GM21360 (cell line): ENCODE measurements at regions not wholly inside any gene's neighbourhood (a gene's known extent, or its start where the extent isn't known, plus 50 kb on each side); places are given as distances from the start of the nearest gene placed in this dataset.

ENCODE experiments used
- ATAC-seq: cut with Tn5 transposase; IDR thresholded peaks from one replicate; pipeline ENCODE4 v1.9.1; 2021; ENCODE audit warnings: mild to moderate bottlenecking, moderate library complexity; ENCODE audit not compliant: unreplicated experiment

DNA sequence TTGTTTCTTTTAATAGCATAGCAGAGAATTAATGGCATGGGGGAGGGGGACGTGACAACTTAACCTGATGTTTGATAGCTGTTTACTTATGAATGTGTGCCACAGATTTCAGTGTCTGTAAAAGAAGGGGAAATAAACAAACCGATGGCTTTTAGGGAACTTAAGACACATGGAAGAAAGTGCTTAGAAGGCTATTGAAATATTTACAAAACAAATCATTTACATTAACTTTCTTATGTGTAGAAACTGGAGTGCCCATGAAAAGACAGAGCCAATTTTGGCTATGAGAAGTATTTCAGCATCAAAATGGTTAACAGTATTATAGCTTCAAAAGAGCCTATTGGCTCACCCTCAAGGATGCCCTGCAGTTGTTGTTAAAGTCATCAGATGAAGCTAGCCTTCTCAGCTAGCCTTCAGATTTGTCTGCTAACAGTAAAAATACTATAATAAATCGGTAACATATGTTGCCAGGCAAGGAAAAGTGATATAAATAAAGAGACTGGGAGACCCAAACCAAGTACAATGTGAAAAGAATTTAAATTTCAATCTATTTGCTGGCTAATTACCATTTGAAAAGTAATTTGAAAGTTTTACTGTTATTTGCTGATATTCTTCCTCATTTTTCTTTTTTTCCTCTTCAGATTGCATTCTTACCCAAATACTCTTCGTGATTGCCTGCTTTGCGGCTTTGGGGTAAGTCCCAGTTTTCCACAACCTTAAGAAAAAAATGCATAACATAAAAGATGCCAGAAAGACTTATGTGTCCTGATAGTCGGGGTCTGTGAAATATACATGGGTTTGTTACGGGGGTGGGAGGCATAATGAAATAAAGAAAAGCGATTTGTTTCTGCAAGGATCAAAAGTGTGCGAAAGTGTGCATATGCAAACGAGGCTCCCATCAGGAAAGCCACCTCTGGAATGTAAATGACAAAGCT, 256.4 kb downstream of the MEIS1 start:
- no peak for ATAC-seq

DNA sequence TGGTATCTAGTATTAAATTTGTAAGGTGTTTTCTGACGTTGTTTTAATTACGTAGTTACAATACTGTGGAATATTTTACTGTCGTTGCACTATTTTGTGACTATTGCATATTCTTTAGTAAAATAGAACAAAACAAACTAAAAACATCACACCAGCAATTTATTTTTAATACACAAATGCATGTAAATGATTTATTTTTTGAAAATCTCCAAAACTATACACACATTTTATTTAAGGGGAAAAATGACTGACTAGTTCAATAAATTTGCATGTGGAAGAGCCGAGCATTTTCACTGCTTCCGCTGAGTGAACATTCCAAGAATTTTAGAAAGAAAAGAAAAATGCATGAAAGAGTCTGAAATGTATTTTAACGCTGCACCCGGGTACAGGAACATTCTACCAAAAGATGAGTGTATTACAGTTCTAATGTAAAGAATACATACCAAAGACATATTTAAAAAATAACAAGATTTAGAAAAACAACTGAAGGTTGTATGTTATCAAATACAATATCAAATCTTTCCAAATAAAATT, 257.7 kb downstream of the MEIS1 start:
- no peak for ATAC-seq

DNA sequence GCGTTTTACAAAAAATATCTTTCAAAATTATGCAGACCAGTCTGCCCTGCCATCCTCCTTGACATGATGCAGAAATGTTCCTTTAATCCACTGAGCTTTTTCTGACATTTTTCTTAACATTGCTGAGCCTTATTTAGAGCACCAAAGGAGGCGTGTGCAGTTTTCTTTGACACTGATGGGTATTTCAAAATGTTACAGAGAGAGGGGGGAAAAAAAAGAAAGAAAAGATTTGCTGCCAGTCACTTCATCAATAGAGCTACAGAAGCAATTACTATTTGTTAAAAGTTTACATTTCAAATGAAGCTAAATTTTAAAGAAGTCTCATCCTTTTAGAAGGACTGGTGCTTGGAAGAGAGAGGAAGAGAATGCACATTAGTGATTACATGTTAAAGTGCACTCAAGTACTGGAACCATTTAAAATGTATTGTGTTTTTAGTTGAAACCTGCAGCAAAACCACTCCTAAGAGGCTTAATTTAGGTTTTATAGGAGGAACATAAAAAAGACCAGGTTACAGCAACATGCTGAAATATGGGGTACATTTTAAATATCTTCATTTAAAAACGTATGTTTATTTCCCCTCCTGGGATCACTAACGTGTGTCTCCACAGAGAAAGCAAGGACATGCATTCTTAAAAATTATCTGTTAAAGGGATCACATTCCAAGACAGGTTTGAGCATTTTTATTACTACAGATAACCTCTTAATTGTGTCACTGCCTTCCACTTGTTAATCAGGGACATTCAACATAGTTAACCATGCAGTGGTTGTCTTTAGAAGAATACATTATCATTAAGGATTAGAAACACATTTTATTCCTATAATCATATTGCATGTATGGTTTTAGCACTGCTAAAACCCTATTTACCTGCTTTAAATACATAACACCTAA, 258.4 kb downstream of the MEIS1 start:
- ATAC-seq: no peak

DNA sequence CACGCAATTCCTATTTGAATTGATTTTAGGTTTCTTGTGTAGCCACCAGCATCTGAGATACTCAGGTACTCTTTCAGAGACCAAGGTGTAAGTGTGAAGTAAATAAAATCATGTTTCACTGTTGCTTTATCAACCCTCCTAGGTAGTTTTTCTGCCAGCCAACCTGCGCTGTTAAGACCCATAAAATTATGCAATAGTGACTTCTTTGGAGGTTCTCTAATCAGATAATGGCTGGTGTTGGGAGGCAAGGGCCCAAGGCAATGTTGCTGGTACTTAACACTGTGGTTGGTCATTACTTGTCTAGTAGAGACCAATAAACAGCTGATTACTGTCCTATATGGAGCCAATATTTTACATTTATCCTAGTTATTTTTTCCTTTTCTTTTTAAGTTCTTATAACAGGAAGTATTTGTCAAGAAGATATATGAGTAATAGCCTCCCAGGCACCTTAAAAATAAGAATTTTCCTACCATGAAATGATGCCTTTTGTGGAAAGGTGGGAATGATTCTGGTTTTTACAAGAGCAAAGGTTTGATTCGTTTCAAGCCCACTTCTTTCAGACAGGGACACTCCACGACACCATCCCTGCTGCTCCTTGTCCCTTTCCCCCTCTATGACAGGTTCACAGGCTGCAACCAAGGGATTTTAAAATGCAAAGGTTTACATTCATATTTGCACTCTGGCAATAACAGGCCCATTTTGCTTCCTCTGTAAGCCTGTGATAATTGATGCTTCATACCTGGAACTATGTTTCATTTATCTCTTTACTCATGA, 259.3 kb downstream of the MEIS1 start:
- ATAC-seq: no peak

DNA sequence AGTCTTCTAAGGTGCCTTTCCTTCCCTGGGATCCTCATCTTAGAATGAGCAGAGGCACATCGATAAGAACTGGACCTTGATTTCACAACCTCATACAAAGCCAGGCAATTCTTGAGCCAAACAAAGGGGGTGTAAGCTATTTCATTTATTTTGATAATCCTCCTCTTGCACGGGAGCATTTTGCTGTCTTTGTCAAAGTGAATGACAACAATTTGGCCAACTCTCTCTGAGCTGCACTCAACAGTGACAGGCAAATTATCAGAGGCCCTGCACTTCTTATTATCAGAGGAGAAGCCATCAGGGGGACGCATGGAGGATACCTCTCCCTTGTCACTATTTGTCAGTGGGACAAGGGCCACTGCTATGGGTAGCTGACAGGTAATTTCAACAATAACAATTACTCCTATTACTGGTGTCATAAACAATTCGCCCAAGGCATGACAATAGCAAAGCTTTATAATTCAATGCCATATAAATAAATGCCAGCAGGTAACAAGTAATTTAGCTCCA, 260.4 kb downstream of the MEIS1 start:
- no peak for ATAC-seq

DNA sequence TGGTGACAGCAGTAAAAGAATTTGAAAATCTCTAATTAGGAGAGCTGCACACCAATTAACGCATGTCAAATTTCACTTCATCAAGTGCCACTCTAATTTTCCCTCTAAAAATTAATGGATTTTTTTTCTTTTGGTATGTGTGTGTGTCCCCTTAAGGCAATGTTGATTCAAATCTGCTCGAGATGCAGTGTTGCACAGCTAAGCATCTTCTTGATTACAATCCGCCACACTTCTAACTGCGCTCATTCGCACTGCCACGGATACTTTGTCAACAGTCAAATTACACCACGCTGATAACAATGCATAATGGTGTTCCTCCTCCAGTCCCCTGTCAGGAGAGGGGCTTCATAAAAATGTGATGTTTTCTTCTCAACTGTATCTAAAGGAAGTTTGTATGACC, 261.4 kb downstream of the MEIS1 start:
- ATAC-seq: no peak

DNA sequence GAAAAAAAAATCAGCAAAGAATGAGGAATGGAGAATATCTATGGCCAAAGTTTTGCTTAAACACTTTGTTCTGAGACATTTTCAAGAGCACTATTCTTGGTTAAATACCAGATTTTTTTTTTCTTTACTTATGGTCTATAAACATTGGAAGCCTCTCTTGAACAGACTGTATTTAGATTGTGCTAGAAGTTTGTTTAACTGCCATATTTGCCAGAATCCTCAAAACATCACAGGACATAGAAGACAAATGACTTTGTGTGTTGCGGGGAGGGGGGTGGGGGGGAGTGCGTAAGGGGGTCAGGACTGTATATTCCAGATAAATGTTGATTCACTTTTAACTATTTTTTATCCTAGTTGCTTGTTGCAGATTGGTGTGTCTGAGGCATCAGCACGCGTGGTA, 262.0 kb downstream of the MEIS1 start:
- no peak for ATAC-seq

DNA sequence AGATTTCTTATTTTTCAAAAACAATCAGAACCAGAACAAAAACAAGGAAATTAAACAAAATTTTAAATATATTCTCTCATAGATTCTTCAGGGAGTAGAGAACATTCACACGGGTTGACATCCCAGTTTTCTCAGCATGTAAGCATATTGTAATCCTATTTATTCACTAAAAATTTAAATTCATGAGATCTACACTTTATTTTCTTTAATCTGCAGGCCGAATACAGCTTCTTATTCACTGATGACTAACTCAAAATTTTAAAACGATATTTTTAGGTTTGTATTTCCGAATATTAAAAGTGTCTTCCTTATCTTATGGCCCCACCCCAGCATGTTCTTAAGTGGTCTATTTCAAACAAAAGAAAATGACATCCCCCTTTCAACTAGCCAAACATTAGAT, 262.4 kb downstream of the MEIS1 start:
- ATAC-seq: no peak

DNA sequence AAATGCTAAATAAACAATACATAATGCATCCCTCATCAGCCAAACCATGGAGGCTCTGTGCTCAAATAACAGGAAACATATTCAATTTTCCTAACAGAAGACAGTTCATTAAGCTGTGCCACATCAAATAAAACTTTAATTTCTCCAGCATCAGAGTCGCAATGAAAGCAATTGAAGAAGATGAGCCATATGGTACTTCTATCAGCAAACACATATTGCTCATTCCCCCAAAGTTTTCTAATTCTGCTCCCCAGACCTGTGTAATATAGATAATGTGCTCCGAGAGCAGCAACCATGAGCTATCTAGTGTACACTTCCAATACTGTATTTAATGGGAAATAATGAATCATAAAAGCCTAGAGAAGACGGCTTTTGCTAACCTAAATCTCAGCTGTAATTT, 263.2 kb downstream of the MEIS1 start:
- ATAC-seq: no peak

DNA sequence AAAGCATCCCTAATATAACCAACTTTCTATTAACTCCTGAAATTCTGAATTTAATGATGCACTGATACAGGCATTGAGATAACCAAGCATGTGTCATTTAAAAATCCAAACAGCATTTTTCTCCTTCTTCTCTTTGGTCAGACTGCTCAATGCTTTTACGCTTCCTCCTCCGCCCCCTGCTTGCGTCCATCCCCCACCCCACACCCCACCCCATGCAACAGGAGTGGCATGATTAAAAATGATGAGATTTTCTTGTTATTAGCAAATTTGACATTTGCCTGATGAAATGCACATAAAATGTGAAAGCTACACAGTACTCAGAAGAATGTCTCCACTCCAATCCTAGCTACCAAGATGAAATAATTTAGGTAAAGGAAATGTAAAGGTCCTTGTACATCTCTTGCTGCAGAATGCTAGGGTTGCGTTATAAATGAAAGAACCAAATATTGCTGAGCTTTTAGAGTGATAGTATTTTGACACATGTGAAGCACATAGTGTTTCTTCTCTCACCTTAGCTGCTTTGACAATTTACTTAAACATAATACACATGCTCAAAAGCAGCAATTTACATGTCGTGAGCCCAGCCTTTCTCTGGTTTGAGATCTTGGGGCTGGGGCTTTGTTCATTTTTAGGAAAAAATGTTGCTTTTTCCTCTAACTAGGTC, 263.8 kb downstream of the MEIS1 start:
- no peak for ATAC-seq

DNA sequence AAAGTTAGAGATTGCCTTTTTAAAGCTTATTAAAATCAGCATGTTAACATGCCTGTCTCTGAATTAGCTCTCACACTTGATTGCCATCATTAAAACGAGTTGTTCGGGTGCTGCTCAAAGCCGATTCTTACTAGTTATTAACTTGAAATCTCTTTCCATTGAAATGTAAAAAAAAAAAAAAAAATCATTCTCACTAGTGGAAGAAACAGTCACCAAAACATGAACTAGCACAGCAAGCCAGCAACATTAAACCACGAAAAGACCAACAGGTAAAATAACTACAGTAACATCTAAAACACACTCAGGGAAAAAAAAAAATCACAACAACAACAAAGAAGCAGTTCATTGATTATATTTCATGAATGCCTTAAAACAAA, 264.5 kb downstream of the MEIS1 start:
- no peak for ATAC-seq

DNA sequence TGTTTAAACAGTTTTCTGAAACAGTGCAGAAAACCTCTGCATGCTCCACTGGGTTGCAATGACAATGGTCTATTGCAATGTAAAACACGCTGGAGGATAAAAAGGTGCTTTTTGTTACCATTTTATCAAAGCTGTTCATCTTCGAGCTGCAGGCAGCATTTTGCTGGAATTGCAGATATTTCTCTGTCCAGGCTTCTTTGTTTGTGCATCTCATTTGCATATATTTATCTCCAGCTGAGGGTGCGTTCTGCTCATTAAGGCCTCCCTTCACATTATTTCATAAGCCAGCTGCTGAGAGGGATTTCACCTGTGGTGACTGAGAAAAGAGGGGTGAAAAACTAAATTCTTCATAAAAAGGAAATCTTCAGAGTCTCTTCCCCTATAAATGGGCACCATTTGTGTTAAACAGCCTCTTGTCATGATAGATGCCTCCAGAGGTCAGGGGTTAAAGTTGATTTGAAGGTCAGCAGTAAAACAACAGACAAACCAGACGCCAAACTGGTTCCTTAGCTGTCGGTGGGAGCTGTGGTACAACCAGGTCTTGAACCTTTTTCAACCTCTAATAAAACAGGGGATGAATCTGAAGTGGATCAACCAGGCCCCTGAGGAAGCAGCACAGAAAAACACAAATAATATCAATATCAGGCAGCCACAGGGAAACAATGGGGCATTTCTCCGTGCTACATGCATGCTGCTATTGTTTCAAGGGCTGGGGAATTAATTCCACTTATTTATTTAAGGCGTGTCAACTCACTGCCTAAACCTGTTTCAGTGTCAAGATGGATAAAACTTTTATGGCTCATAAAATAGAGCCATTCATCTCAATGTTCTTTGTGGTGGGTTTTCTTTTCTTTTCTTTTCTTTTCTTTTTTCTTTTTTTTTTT, 265.1 kb downstream of the MEIS1 start:
- no peak for ATAC-seq

DNA sequence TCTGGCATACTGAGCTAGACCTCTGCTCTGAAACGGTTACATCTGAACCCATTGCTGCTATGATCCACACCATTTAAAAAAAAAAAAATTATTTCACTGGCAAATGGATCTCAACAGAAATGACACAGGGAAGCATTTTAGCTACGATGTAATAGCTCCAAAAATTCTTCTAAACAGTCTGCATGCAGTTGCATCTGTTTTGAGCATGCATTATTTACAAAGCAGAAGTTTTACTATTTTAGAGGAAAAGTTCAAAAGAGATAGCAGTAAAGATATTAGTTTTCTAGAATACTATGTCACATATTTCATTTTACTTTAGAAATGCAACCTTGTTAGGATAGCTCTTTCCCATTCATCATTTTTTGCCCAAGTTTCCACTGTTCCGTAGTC, 265.7 kb downstream of the MEIS1 start:
- no peak for ATAC-seq

DNA sequence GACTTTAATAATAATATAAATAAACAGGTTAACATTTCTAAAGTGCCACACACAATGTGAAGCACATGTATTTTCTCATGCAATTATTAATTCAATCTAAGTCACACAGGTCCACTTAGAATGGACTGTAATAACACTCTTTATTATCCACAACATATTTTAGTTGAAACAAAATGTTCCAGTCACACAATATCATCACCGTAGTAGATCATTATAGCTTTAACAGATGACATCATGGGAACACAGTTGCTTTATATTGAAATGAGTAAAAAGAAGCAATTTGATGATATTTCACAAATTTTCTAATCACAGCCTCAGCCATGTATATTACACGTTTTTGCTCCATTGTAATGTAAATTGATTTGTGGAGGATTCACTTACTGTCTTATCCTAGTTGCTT, 266.3 kb downstream of the MEIS1 start:
- no peak for ATAC-seq

DNA sequence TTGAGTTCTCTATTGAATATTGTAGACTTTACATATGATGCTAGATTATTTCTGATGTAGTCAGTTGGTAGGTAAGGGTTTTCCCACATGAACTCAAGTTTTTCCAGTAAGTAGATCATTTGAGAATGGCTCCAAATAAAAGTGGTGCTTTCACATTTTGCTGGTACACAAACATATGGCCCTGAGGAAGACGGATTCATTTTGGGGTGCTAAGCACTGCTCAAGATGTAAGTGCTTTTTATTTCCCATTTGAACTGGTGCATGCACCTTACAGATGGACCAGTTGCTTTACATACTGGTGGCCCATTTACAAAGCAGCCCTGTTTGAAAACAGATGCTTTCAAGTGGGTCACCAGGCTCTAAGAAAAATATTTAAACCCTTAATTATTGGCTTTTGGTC, 266.7 kb downstream of the MEIS1 start:
- ATAC-seq: no peak

DNA sequence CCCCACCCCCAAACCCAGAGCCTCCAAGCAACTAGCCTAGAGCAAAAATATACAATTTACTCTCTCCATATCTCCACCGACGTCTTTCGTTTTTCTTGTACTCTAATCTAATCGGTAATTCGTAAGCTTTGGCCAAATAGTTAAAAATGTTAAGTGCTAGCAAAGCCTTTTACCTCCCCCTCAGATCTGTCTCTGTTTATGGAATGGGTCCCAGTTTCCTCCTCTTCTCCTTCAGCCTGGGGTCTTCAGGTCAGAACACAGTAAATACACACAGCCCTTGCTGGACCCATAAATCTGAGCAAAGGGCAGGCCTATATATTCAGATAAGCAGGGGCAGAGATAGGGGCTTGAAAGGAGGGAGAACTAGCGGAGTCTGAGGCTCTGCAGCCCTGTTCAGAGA, 267.4 kb downstream of the MEIS1 start:
- no peak for ATAC-seq

DNA sequence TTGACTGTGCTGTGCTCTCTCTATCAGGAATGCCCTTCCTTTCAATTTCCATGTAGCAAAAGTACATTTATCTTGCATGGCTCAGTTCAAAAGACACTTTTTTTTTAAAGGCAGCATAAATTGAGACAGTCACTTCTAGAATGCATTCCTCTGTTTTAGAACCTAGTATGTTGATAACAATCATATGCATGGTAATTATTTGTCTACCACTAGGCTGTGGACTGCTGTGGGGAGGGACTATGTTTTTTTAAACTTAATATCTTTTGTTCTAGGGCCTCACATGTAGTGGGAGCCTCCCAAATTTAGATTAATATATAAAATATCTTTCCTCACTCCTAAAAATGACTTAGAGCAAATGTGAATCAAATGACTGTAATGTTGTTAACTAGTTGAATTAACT, 269.9 kb downstream of the MEIS1 start:
- ATAC-seq: no peak

DNA sequence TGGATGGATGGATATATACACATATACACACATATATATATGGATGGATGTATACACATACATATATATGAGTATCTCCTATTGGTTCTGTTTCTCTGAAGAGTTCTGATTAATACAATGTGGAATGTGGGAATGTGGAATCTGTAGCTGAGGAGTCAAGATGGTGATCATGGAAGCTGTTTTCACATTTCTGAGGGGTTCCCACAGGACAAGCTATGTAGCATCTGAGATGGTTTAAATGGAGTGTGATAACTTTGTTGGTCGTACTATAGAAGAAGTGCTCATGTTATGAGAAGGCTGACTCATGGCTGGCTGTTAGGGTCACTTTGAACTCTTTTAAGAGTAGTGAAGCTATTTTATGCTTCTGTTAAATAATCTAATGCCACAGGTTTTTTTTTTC, 279.7 kb downstream of the MEIS1 start:
- no peak for ATAC-seq

DNA sequence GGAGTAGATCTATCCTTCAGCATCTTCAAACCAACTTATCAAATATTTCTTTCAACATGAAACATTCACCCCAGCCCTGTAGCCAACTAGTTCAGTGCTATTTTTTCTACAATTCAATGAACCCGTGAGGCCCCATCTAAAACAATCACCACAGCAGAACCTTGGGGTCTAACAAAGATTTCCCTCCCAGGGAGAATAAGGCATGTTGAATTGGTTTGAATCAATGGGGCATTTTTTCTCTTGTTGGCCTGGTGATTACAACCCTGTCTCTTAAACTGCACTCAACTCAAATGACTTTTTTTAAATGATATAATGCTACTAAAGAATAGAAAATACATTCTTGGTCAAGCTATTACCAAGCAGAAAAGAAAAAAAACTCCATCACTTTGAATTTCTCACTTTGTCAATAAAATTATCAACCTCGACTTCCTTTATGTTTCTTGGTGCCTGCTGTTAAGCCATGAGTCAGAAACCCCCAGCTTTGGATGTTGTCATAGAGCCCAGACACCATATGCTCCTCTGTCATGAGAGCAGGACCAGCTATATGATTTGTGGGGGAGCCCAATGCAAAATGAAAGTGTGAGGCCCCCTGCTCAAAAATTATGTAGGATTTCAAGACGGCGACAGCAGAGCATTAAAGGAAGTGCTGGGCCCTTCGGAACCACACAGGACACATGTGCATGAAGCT, 282.4 kb downstream of the MEIS1 start:
- ATAC-seq: no peak
